Heart right ventricle (tissue), 16 donors: ENCODE measurements at regions not wholly inside any gene's neighbourhood (a gene's known extent, or its start where the extent isn't known, plus 50 kb on each side); places are given as distances from the start of the nearest gene placed in this dataset.

Experiments
- ATAC-seq, 8 donors: fragments of 200-7000 bp; cut with Tn5 transposase; one replicate each; pipeline ENCODE4 v1.9.1; 2020; ENCODE audit warnings: mild to moderate bottlenecking in 8 of 8, moderate library complexity in 8 of 8, moderate number of reproducible peaks in 1 of 8
- DNase-seq, 2 donors: peaks; one replicate each; pipeline ENCODE4 v3.0.0-alpha.2; 2020
- H3K27ac ChIP-seq, 10 donors: fragments of 200-600 bp; sonication (generic) in 2 of 10; one replicate each; pipeline versions ENCODE4 v1.5.0 to v1.8.0; 2020 to 2022; ENCODE audit warnings: mild to moderate bottlenecking in 3 of 10
- H3K27me3 ChIP-seq, 7 donors: fragments of 200-600 bp; one replicate each; pipeline ENCODE4 v1.8.0; 2021 to 2022; ENCODE audit warnings: mild to moderate bottlenecking in 2 of 7
- H3K36me3 ChIP-seq, 9 donors: fragments of 200-600 bp; sonication (generic) in 1 of 9; one replicate each; pipeline versions ENCODE4 v1.5.0 to v1.8.0; 2020 to 2022; ENCODE audit warnings: mild to moderate bottlenecking in 2 of 9
- H3K4me1 ChIP-seq, 9 donors: fragments of 200-600 bp; sonication (generic) in 1 of 9; one replicate each; pipeline versions ENCODE4 v1.5.0 to v1.8.0; 2020 to 2022; ENCODE audit warnings: mild to moderate bottlenecking in 4 of 9
- H3K4me3 ChIP-seq, 10 donors: fragments of 200-600 bp; sonication (generic) in 2 of 10; one replicate each; pipeline versions ENCODE4 v1.5.0 to v1.8.0; 2020 to 2022; ENCODE audit warnings: mild to moderate bottlenecking in 7 of 10, moderate library complexity in 2 of 10
- H3K9me3 ChIP-seq, 11 donors: fragments of 200-600 bp in 10 of 11; sonication (generic) in 2 of 11; one replicate each; pipeline versions ENCODE4 v1.5.0 to v1.8.0; 2013 to 2022; ENCODE audit warnings: mild to moderate bottlenecking in 2 of 11, control low read depth in 1 of 11, moderate library complexity in 1 of 11
- WGBS, 2 donors: extraction: QIAGEN DNeasy Blood & Tissue Kit; methylation state at CpG; one replicate each; pipeline ENCODE4 v1.1.7; 2013; ENCODE audit warnings: inconsistent platforms in 1 of 2; 5-methylcytosine and 5-hydroxymethylcytosine counted together
- intact Hi-C, 10 donors: fragments of 100-400 bp; cut with DNase I; formaldehyde crosslinking; loops; one replicate each; pipeline versions ENCODE4 v1.11.1 to v1.14.2; 2022
- TF ChIP-seq, protein P1 (sequence below), 9 donors: fragments of 200-600 bp; sonication (generic) in 2 of 9; IDR thresholded peaks; one replicate each; pipeline versions ENCODE4 v1.5.0 to v1.8.0; 2021 to 2022; ENCODE audit warnings: antibody characterized with exemption in 9 of 9, mild to moderate bottlenecking in 5 of 9, moderate library complexity in 1 of 9
- donor health status: Arrhythmogenic right ventricular cardiomyopathy.
- donor health status: ischemic (EF 13 %, LVEDD 7.1; RV severe dilation, severe dysfunction).
- donor health status: healthy with polysubstance abuse.
- donor health status: DM: no; HTN: yes; CAD: no.
- donor health status: DM: no; HTN: no; CAD: no.
- donor health status: ischemic (EF 25% LVEDD 6.9; RV normal size, moderate dysfunction).
- donor health status: ischemic (EF 25% LVEDD 5.7; RV mildly dilated, moderate dysfunction).
- donor health status: healthy.
- donor health status: DM: yes; HTN: yes; CAD: no.
- donor health status: Ischemic cardiomyopathy.
- donor health status: ischemic (EF 35%, LVEDD 5.7; RV mildly dilated, moderate dysfunction).
- donor health status: nonischemic (EF 11% LVEDD 7.7; RV severe dilation, severe dysfunction).
- donor health status: DM: yes; HTN: yes; CAD: no.
- donor health status: PGD.
- donor health status: ischemic (EF 29% LVEDD 5.4; RV normal size, mild dysfunction).
- donor health status: nonischemic (EF 23%, LVEDD 6.1; RV moderate dilation, normal function).

DNA sequence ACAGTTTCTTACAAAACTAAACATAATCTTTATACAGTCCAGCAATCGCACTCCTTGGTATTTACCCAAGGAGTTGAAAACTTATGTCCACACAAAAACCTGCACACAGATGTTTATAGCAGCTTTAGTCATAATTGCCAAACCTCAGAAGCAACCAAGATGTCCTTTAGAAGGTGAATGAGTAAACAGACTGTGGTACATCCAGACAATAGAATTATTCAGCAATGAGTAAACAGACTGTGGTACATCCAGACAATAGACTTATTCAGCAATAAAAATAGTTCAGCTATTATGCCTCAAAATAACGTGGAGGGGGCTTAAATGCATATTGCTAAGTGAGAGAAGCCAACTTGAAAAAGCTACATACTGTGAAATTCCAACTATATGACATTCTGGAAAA lies 87.0 kb upstream of the GALNT2 start:
- TF ChIP-seq, protein P1, sequence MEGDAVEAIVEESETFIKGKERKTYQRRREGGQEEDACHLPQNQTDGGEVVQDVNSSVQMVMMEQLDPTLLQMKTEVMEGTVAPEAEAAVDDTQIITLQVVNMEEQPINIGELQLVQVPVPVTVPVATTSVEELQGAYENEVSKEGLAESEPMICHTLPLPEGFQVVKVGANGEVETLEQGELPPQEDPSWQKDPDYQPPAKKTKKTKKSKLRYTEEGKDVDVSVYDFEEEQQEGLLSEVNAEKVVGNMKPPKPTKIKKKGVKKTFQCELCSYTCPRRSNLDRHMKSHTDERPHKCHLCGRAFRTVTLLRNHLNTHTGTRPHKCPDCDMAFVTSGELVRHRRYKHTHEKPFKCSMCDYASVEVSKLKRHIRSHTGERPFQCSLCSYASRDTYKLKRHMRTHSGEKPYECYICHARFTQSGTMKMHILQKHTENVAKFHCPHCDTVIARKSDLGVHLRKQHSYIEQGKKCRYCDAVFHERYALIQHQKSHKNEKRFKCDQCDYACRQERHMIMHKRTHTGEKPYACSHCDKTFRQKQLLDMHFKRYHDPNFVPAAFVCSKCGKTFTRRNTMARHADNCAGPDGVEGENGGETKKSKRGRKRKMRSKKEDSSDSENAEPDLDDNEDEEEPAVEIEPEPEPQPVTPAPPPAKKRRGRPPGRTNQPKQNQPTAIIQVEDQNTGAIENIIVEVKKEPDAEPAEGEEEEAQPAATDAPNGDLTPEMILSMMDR (IDR thresholded peaks at IDR 0.05), result no peak
- ATAC-seq, result no peak

DNA sequence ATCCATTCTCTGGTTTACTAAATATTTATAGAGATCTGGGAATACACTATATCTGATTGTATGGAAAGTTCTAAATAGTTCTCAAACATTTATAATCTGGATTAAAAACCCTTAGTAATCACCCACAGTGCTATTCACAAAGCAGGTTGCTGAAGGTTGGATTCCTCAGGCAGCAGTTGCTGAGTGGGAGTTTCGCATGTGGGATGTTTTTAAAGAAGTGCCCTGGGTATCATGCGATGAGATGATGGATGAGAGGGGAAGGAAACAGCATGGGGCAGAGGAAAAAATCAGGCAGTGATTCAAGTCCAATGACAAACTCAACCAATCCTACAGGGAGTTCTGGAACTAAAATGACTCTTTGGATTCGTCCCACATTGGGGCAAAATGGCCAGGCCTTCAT lies 85.3 kb upstream of the GALNT2 start:
- TF ChIP-seq, protein P1 (IDR thresholded peaks at IDR 0.05), result no peak
- intact Hi-C loops, result no loop called here
- Histone ChIP-seq H3K27ac (no peak overlapping the region), H3K9me3 (peaks cover 0 to 19% (median 5%) of the 10 kb centered on the region in 11 donors), H3K4me3 (no peak overlapping the region), H3K27me3 (peaks cover 0 to 7% (median 0%) of the 10 kb centered on the region in 7 donors), H3K36me3 (no peaks in the 10 kb centered on the region), H3K4me1 (no peaks in the 10 kb centered on the region)
- 77 to 87% methylated on average over 3 of the region's 3 CpGs for WGBS, 2 donors
- ATAC-seq (no peak), DNase-seq (no peak)

More for the DNA sequence above, 87.0 kb upstream of the GALNT2 start:
- Histone ChIP-seq H3K27ac (no peak overlapping the region), H3K36me3 (no peaks in the 10 kb centered on the region), H3K4me3 (no peak overlapping the region), H3K4me1 (no peaks in the 10 kb centered on the region), H3K27me3 (peaks cover 0 to 7% (median 0%) of the 10 kb centered on the region in 7 donors), H3K9me3 (peaks cover 0 to 36% (median 14%) of the 10 kb centered on the region in 11 donors)
- no peak for DNase-seq
- intact Hi-C loops, result no loop called here
- WGBS, 2 donors, result 57 to 59% methylated on average over 2 of the region's 2 CpGs

DNA sequence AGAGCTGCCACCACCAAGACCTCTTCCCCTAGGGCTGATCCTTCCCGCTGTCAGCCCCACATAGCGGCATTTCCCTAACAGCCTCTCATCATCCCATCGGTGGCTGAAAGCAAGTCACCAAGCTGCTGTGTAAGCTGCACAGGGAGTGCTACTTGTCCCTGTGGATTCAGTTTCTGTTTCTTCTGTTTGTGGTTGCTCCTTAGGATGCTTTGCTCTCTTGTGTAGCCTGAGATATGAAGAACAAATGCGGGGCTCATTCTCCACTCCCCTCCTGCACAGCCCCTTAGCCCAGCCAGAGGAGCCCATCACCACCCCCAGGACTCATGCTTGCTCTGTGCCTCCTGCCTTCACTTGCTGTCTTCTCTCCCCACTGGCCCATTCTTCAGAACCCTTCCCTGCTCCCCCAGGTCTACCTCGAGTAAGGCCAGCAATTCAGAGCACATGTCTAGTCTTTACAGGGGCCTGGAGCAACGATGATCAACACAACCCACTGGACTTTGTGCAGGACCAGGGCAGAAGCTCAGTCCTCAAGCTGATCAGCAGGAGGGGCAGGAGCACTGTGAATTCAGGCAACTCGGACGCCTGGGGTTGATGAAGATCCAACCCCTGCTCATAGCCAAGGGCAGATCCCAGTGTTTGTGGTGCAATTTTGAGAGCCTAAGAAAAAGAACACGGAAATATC lies 82.6 kb upstream of the GALNT2 start:
- ATAC-seq, result no peak
- Histone ChIP-seq H3K27me3 (peaks cover 0 to 10% (median 0%) of the 10 kb centered on the region in 7 donors), H3K36me3 (no peaks in the 10 kb centered on the region), H3K4me3 (no peak overlapping the region), H3K9me3 (no peaks in the 10 kb centered on the region), H3K27ac (no peak overlapping the region), H3K4me1 (no peaks in the 10 kb centered on the region)
- 89 to 93% methylated on average over 9 of the region's 9 CpGs for WGBS, 2 donors
- intact Hi-C loops, result no loop called here
- no peak for DNase-seq
- TF ChIP-seq, protein P1 (IDR thresholded peaks at IDR 0.05), result no peak

DNA sequence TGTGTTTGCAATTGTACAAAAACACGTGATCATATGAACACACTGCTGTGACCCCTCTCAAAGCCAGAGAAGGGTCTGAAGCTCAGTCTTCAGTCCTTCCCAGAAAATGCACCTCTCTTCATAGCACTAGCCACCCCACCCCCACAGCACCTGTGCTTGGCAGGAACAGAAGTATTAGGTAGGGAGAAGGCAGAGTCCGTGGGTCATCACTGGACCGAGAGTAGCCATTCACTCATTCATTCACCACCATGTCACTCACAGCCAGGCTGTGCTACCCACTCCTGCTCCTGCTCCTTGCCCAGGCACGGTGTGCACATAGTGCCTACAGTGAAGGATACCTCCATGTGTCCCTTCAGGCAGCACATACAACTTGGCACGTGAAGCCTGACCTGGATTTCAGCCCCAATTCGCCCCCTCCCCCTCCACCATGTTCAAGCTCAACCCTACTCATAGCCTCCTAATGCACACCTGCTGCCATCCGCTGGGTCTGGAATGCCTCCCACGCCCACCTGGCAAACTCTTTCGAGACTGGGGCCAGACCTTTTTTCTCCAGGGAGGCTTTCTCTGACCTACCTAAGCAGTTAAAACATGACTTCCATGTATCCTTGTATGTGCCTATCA lies 81.9 kb upstream of the GALNT2 start:
- no peaks in the 10 kb centered on the region for H3K36me3 ChIP-seq
- H3K27ac ChIP-seq, result no peak overlapping the region
- DNase-seq (no peak), ATAC-seq (no peak)
- TF ChIP-seq, protein P1 (IDR thresholded peaks at IDR 0.05), result no peak
- no peaks in the 10 kb centered on the region for H3K9me3 ChIP-seq
- no peaks in the 10 kb centered on the region for H3K4me1 ChIP-seq
- H3K27me3 ChIP-seq, result peaks cover 0 to 16% (median 0%) of the 10 kb centered on the region in 7 donors
- intact Hi-C loops, result no loop called here
- 87% methylated on average over 9 of the region's 9 CpGs for WGBS, 2 donors
- H3K4me3 ChIP-seq, result no peak overlapping the region
